PC-9 (cell line): ENCODE measurements at regions not wholly inside any gene's neighbourhood (a gene's known extent, or its start where the extent isn't known, plus 50 kb on each side); places are given as distances from the start of the nearest gene placed in this dataset.

Experiments
- BruUV-seq: library from RNA; stranded (reverse); fragments of 400-500 nt; replicated peaks from 2 replicates; lab custom pipeline; 2021; lab: Mats Ljungman, UMichigan
- CTCF ChIA-PET: fragments of 300-600 bp; sonication (Branson Sonifier 250); formaldehyde crosslinking; loops from one replicate; lab custom pipeline; 2022; ENCODE audit warnings: antibody characterized with exemption; lab: Charles Lee
- POLR2A ChIA-PET: fragments of 300-600 bp; sonication (Branson Sonifier 250); formaldehyde crosslinking; loops from one replicate; lab custom pipeline; 2022; ENCODE audit warnings: antibody characterized with exemption; ENCODE audit not compliant: unreplicated experiment; lab: Charles Lee
- DNase-seq, 2 experiments: peaks; one replicate each; pipeline versions ENCODE4 v3.0.0 to v3.0.0-alpha.2; 2015 to 2022; ENCODE audit warnings: mixed read lengths in 1 of 2
- H2AFZ ChIP-seq: fragments of 200-600 bp; sonication (generic); 2 replicates; pipeline ENCODE4 v1.8.1; 2017; ENCODE audit warnings: antibody characterized with exemption
- H3F3A ChIP-seq: fragments of 200-600 bp; sonication (generic); 2 replicates; pipeline ENCODE4 v1.8.1; 2017; ENCODE audit warnings: antibody characterized with exemption, mild to moderate bottlenecking, low read depth; ENCODE audit not compliant: insufficient read depth
- H3K27ac ChIP-seq: fragments of 200-600 bp; sonication (generic); 2 replicates; pipeline ENCODE4 v1.6.1; 2016; ENCODE audit warnings: mixed run types
- H3K27me3 ChIP-seq: fragments of 200-600 bp; sonication (generic); 2 replicates; pipeline ENCODE4 v1.6.1; 2016; ENCODE audit warnings: low read depth, mixed run types; ENCODE audit not compliant: insufficient read depth
- H3K36me3 ChIP-seq: fragments of 200-600 bp; sonication (generic); 2 replicates; pipeline ENCODE4 v1.6.1; 2016; ENCODE audit warnings: low read depth, mixed run types
- H3K4me1 ChIP-seq: fragments of 200-600 bp; sonication (generic); replicated peaks from 2 replicates; pipeline ENCODE4 v1.6.1; 2016; ENCODE audit warnings: mixed run types; ENCODE audit not compliant: insufficient read depth
- H3K4me2 ChIP-seq: fragments of 200-600 bp; sonication (generic); 2 replicates; pipeline ENCODE4 v1.6.1; 2017; ENCODE audit warnings: mixed run types
- H3K4me3 ChIP-seq: fragments of 200-600 bp; sonication (generic); 2 replicates; pipeline ENCODE4 v1.6.1; 2016; ENCODE audit warnings: mixed run types
- H3K79me2 ChIP-seq: fragments of 200-600 bp; sonication (generic); 2 replicates; pipeline ENCODE4 v1.6.1; 2017; ENCODE audit warnings: low read depth, mixed run types
- H3K9me2 ChIP-seq: fragments of 200-600 bp; sonication (generic); 2 replicates; pipeline ENCODE4 v1.8.1; 2017; ENCODE audit warnings: mild to moderate bottlenecking; ENCODE audit not compliant: insufficient read depth
- H3K9me3 ChIP-seq: fragments of 200-600 bp; sonication (generic); 2 replicates; pipeline ENCODE4 v1.8.1; 2016; ENCODE audit warnings: low read depth; ENCODE audit not compliant: insufficient read depth
- H4K20me1 ChIP-seq: fragments of 200-600 bp; sonication (generic); 2 replicates; pipeline ENCODE4 v1.8.1; 2017; ENCODE audit not compliant: insufficient read depth
- EZH2 ChIP-seq: fragments of 200-600 bp; sonication (generic); IDR thresholded peaks from 2 replicates; pipeline ENCODE4 v1.8.0; 2017; ENCODE audit warnings: antibody characterized with exemption, low read depth
- intact Hi-C: fragments of 100-400 bp; cut with micrococcal nuclease; formaldehyde crosslinking; loops from one replicate; pipeline ENCODE4 v1.10.0; 2022; ENCODE audit not compliant: unreplicated experiment
- TF ChIP-seq, protein P1 (sequence below): fragments of 200-600 bp; sonication (generic); conservative IDR thresholded peaks from 2 replicates; pipeline ENCODE4 v1.6.1; 2017; ENCODE audit warnings: mixed run types, antibody characterized with exemption, mild to moderate bottlenecking, moderate library complexity

DNA sequence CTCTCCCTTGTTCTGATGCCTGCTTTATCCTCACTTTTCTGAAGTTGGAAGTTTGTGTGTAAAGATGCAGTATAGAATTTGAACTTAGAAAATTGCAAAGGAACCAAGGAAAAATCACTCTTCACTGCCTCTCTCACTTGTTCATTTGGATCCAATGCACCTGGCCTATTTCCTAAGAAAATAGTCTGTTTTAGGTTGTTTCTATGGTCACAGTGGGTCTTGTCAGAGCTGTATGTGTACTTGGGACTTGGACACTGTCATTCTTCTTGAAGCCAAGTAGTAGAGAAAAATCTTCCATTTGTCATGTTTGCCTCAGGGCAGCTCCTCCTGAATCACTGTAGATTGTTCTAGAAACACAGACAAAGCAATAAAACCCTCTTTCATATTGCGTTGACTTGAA lies 80.3 kb upstream of the SESTD1 start:
- ChIA-PET CTCF (interaction anchor here (0.6 kb wide), 2 partner anchors 75 to 333 kb away, joined by 4 to 6 read pairs; no protein-coding TSS in a partner anchor), POLR2A (interaction anchor here (0.5 kb wide), 1 partner anchor 348 kb away, joined by 5 read pairs; no protein-coding TSS in a partner anchor)
- Histone ChIP-seq H3K9me3 (no peaks in the 10 kb centered on the region), H3K36me3 (no peaks in the 10 kb centered on the region), H2AFZ (peak overlapping the region; percentile 75), H4K20me1 (no peaks in the 10 kb centered on the region), H3K4me1 (peaks cover 22% of the 10 kb centered on the region), H3K27me3 (no peaks in the 10 kb centered on the region), H3K79me2 (no peaks in the 10 kb centered on the region), H3F3A (no peaks in the 10 kb centered on the region), H3K4me2 (0 out of 2 replicates have a peak overlapping the region, but pooled peaks have one; percentile 8), H3K4me3 (no peak overlapping the region), H3K9me2 (no peaks in the 10 kb centered on the region), H3K27ac (peak overlapping the region; percentile 48)
- TSS peak; percentile 63 for BruUV-seq
- no peak for DNase-seq
- TF ChIP-seq EZH2, result no peak
- TF ChIP-seq, protein P1, sequence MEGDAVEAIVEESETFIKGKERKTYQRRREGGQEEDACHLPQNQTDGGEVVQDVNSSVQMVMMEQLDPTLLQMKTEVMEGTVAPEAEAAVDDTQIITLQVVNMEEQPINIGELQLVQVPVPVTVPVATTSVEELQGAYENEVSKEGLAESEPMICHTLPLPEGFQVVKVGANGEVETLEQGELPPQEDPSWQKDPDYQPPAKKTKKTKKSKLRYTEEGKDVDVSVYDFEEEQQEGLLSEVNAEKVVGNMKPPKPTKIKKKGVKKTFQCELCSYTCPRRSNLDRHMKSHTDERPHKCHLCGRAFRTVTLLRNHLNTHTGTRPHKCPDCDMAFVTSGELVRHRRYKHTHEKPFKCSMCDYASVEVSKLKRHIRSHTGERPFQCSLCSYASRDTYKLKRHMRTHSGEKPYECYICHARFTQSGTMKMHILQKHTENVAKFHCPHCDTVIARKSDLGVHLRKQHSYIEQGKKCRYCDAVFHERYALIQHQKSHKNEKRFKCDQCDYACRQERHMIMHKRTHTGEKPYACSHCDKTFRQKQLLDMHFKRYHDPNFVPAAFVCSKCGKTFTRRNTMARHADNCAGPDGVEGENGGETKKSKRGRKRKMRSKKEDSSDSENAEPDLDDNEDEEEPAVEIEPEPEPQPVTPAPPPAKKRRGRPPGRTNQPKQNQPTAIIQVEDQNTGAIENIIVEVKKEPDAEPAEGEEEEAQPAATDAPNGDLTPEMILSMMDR, result no peak
- intact Hi-C loops, result loop anchor here (5.0 to 10.0 kb wide), 2 partner anchors 430 to 583 kb away; no protein-coding TSS in a partner anchor

GRCh38 chr2:179344280-179344964 lies 79.8 kb upstream of the SESTD1 start:
- Histone ChIP-seq H4K20me1 (no peaks in the 10 kb centered on the region), H3K36me3 (no peaks in the 10 kb centered on the region), H3K4me3 (no peak overlapping the region), H3K79me2 (no peaks in the 10 kb centered on the region), H3K9me2 (no peaks in the 10 kb centered on the region), H3K9me3 (no peaks in the 10 kb centered on the region), H3K4me1 (peaks cover 22% of the 10 kb centered on the region), H3F3A (no peaks in the 10 kb centered on the region), H3K27ac (peak overlapping the region; percentile 48), H3K4me2 (peak overlapping the region; percentile 8; the same call in 1 of the 2 replicates), H3K27me3 (no peaks in the 10 kb centered on the region), H2AFZ (peak overlapping the region; percentile 75)
- ChIA-PET POLR2A (interaction anchor here (0.6 to 0.7 kb wide), 3 partner anchors 67 to 479 kb away, joined by 5 to 7 read pairs (median 5); no protein-coding TSS in a partner anchor), CTCF (interaction anchor here (0.6 to 1.0 kb wide), 7 partner anchors 12 to 334 kb away, joined by 3 to 10 read pairs (median 4); no protein-coding TSS in a partner anchor)
- no TSS peak for BruUV-seq
- peak in 1 of 2 experiments; percentile 16 for DNase-seq
- intact Hi-C loops, result loop anchor here (5.0 to 10.0 kb wide), 2 partner anchors 430 to 582 kb away; no protein-coding TSS in a partner anchor
- TF ChIP-seq, protein P1, result no peak
- no peak for TF ChIP-seq EZH2

- Histone ChIP-seq H3K9me3 (no peaks in the 10 kb centered on the region), H3K27me3 (no peaks in the 10 kb centered on the region), H3K4me1 (peaks cover 22% of the 10 kb centered on the region), H3K4me3 (no peak overlapping the region), H3K4me2 (peak overlapping the region; percentile 8; the same call in 1 of the 2 replicates), H3F3A (no peaks in the 10 kb centered on the region), H3K27ac (peak overlapping the region; percentile 48), H3K9me2 (no peaks in the 10 kb centered on the region), H4K20me1 (no peaks in the 10 kb centered on the region), H3K36me3 (no peaks in the 10 kb centered on the region), H3K79me2 (no peaks in the 10 kb centered on the region), H2AFZ (peak overlapping the region; percentile 75)
- no peak for TF ChIP-seq EZH2
- TF ChIP-seq, protein P1, result no peak
- intact Hi-C loops, result loop anchor here (5.0 to 10.0 kb wide), 2 partner anchors 429 to 582 kb away; no protein-coding TSS in a partner anchor
- no peak for DNase-seq
- BruUV-seq, result no TSS peak
- CTCF ChIA-PET, result interaction anchor here (0.5 to 1.0 kb wide), 6 partner anchors 12 to 929 kb away, joined by 3 to 10 read pairs (median 4); no protein-coding TSS in a partner anchor
- POLR2A ChIA-PET, result interaction anchor here (0.6 to 0.7 kb wide), 3 partner anchors 67 to 479 kb away, joined by 5 to 7 read pairs (median 5); no protein-coding TSS in a partner anchor
These were observed 79.3 kb upstream of the SESTD1 start for GRCh38 chr2:179343945-179344279.
